ENCODE measurements at regions not wholly inside any gene's neighbourhood (a gene's known extent, or its start where the extent isn't known, plus 50 kb on each side); places are given as distances from the start of the nearest gene placed in this dataset.

GRCh38 chr4:38606587-38606905 lies 57.5 kb upstream of the KLF3 start:
- no peak for DNase-seq

- no peak for DNase-seq
Measured at GRCh38 chr4:38609614-38610013, 54.4 kb upstream of the KLF3 start.

- no peak for DNase-seq
Measured at GRCh38 chr4:38610521-38610920, 53.5 kb upstream of the KLF3 start.

GRCh38 chr4:38610966-38611431 lies 53.0 kb upstream of the KLF3 start:
- DNase-seq: no peak

- no peak for DNase-seq
Measured at GRCh38 chr4:38611676-38612075, 52.3 kb upstream of the KLF3 start.

GRCh38 chr4:38612646-38613414 lies 51.2 kb upstream of the KLF3 start:
- DNase-seq: no peak

Measured in activated CD8-positive, alpha-beta memory T cell treated with anti-CD3 and anti-CD28 coated beads, Interleukin-2, amount 50 U/mL, for 48 hours (primary cell).